ENCODE measurements at regions not wholly inside any gene's neighbourhood (a gene's known extent, or its start where the extent isn't known, plus 50 kb on each side); places are given as distances from the start of the nearest gene placed in this dataset.
A peak's percentile ranks its signal among the peaks of the same experiment; 100 is the strongest.

- DNase-seq (ENCODE audit: low spot score) (peak; percentile 12), ATAC-seq (peak; percentile 74), FAIRE-seq (no peak)
- whole genome bisulfite sequencing (ENCODE audit: low lambda C conversion rate) = 4% methylated on average over 2 of the region's 2 CpGs
- Histone ChIP-seq H2AFZ (ENCODE audit: low read length) (no peak overlapping the region), H3K27ac (ENCODE audit: extremely low read length, insufficient read depth, low read length) (no peak overlapping the region), H3K4me2 (ENCODE audit: low read depth, low read length) (no peak overlapping the region), H3K36me3 (replicated peaks in 1 of 2; ENCODE audit: control insufficient read depth in 1 of 2, insufficient read depth in 2 of 2, low read length in 2 of 2) (no peaks in the 10 kb centered on the region), H3K4me3 (replicated peaks in 1 of 3; ENCODE audit: insufficient read depth in 1 of 3, low read depth in 2 of 3, low read length in 3 of 3) (no peak overlapping the region), H3K79me2 (ENCODE audit: insufficient read depth, low read length) (no peaks in the 10 kb centered on the region), H3K4me1 (ENCODE audit: insufficient read depth, low read length) (no peaks in the 10 kb centered on the region), H3K9ac (ENCODE audit: insufficient read depth, low read depth, low read length) (no peak overlapping the region), H4K20me1 (ENCODE audit: insufficient read depth, low read length) (no peaks in the 10 kb centered on the region), H3K9me3 (ENCODE audit: low read length) (0 out of 2 replicates have a peak, but pooled peaks cover 5% of the 10 kb centered on the region), H3K27me3 (ENCODE audit: control insufficient read depth in 1 of 2, insufficient read depth in 2 of 2, low read length in 2 of 2) (no peaks in the 10 kb centered on the region)
- ChIA-PET CTCF (ENCODE audit: low intra/inter-chr PET ratio, low total read pairs) (interaction anchor here (1.1 kb wide), 1 partner anchor 1032 kb away, joined by 3 read pairs; no protein-coding TSS in a partner anchor), POLR2A (no interaction called here)
- intact Hi-C loops (cut with micrococcal nuclease; ENCODE audit: unreplicated experiment) (no loop called here), in situ Hi-C loops (cut with HindIII; ENCODE audit: extremely low pct_ligation_motif_present, low pct_unique_long_range_greater_than_20kb) (no loop called here)
- BruUV-seq (replicated peaks) = no TSS peak
- no peak for TF ChIP-seq ZNF891 (CRISPR knock-in tag; IDR thresholded peaks at IDR 0.05)
- no peak for TF ChIP-seq ZBTB1 (CRISPR knock-in tag; IDR thresholded peaks at IDR 0.05; ENCODE audit: borderline replicate concordance)
- TF ChIP-seq CSRNP1 (CRISPR knock-in tag; IDR thresholded peaks at IDR 0.05) = no peak
- no peak for TF ChIP-seq HNF4G (IDR thresholded peaks at IDR 0.05; ENCODE audit: borderline replicate concordance, low read depth, low read length)
- TF ChIP-seq HNF4G (CRISPR knock-in tag; IDR thresholded peaks at IDR 0.05; ENCODE audit: borderline replicate concordance, low read depth) = no peak
- no peak for TF ChIP-seq USF2 (IDR thresholded peaks at IDR 0.05; ENCODE audit: low read depth, low read length)
- no peak for TF ChIP-seq USF2 (CRISPR knock-in tag; IDR thresholded peaks at IDR 0.05; ENCODE audit: borderline replicate concordance)
- no peak for TF ChIP-seq MEIS2 (CRISPR knock-in tag; IDR thresholded peaks at IDR 0.05)
- no peak for TF ChIP-seq ARID3A (IDR thresholded peaks at IDR 0.05; ENCODE audit: low read depth, low read length)
- peak; percentile 52 for TF ChIP-seq STAG1 (CRISPR knock-in tag; IDR thresholded peaks at IDR 0.05)
- TF ChIP-seq ELK4 (CRISPR knock-in tag; IDR thresholded peaks at IDR 0.05; ENCODE audit: borderline replicate concordance) = no peak
- no peak for TF ChIP-seq ZNF572 (CRISPR knock-in tag; IDR thresholded peaks at IDR 0.05)
- no peak for TF ChIP-seq ZBTB21 (CRISPR knock-in tag; IDR thresholded peaks at IDR 0.05)
- TF ChIP-seq MXD1 (CRISPR knock-in tag; IDR thresholded peaks at IDR 0.05) = no peak
- no peak for TF ChIP-seq DBP (CRISPR knock-in tag; IDR thresholded peaks at IDR 0.05; ENCODE audit: not compliant biosample characterization)
- no peak for TF ChIP-seq ZNF839 (CRISPR knock-in tag; IDR thresholded peaks at IDR 0.05; ENCODE audit: borderline replicate concordance)
- no peak for TF ChIP-seq TGIF2 (CRISPR knock-in tag; IDR thresholded peaks at IDR 0.05)
Observed at GRCh38 chr1:90133133-90133532, 138.2 kb downstream of the ZNF326 start.

Measured in HepG2 (cell line).